ENCODE measurements at regions not wholly inside any gene's neighbourhood (a gene's known extent, or its start where the extent isn't known, plus 50 kb on each side); places are given as distances from the start of the nearest gene placed in this dataset.

DNA sequence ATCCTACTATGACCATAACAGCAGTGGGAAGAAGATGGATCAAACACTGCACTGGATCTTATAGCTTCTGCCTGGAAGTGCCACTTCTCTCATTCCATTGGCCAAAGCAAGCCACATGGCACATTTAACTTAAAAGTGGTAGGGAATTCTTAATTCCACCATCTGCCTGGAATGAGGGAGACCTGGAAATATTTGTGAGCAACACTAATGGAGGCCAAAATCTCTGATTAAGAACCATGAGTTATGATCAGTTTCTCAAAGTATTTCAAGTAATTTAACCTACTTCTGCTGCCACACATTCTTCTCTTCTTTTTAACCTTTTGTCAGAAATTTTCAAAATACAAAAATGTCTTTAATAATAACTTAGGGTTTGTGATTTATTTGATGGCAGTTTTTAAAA lies 154.0 kb upstream of the C1orf87 start:
- Histone ChIP-seq H4K20me1 (ENCODE audit: low read depth, low read length) (no peaks in the 10 kb centered on the region), H3K79me2 (ENCODE audit: insufficient read depth, low read length) (no peaks in the 10 kb centered on the region), H3K4me2 (ENCODE audit: low read depth, low read length, poor library complexity, severe bottlenecking) (no peak overlapping the region), H3K36me3 (ENCODE audit: low read length) (no peaks in the 10 kb centered on the region), H3K9ac (ENCODE audit: low read length) (no peak overlapping the region), H2AFZ (ENCODE audit: low read depth, low read length, severe bottlenecking) (no peak overlapping the region), H3F3A (ENCODE audit: insufficient read depth) (no peaks in the 10 kb centered on the region), H3K9me3 (ENCODE audit: insufficient read depth, low read length) (no peaks in the 10 kb centered on the region), H3K4me3 (ENCODE audit: insufficient read depth, low read length, poor library complexity, severe bottlenecking) (no peak overlapping the region), H3K27me3 (ENCODE audit: low read length) (no peaks in the 10 kb centered on the region), H3K9me2 (replicated peaks; ENCODE audit: insufficient read depth, low read length) (no peaks in the 10 kb centered on the region), H3K27ac (ENCODE audit: low read depth, low read length) (no peak overlapping the region)
- TF ChIP-seq EZH2phosphoT487 (conservative IDR thresholded peaks at IDR 0.05; ENCODE audit: low read length) = no peak
- TF ChIP-seq, protein P1, sequence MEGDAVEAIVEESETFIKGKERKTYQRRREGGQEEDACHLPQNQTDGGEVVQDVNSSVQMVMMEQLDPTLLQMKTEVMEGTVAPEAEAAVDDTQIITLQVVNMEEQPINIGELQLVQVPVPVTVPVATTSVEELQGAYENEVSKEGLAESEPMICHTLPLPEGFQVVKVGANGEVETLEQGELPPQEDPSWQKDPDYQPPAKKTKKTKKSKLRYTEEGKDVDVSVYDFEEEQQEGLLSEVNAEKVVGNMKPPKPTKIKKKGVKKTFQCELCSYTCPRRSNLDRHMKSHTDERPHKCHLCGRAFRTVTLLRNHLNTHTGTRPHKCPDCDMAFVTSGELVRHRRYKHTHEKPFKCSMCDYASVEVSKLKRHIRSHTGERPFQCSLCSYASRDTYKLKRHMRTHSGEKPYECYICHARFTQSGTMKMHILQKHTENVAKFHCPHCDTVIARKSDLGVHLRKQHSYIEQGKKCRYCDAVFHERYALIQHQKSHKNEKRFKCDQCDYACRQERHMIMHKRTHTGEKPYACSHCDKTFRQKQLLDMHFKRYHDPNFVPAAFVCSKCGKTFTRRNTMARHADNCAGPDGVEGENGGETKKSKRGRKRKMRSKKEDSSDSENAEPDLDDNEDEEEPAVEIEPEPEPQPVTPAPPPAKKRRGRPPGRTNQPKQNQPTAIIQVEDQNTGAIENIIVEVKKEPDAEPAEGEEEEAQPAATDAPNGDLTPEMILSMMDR (IDR thresholded peaks at IDR 0.05; ENCODE audit: insufficient read depth, low read length, poor library complexity, severe bottlenecking) = no peak

DNA sequence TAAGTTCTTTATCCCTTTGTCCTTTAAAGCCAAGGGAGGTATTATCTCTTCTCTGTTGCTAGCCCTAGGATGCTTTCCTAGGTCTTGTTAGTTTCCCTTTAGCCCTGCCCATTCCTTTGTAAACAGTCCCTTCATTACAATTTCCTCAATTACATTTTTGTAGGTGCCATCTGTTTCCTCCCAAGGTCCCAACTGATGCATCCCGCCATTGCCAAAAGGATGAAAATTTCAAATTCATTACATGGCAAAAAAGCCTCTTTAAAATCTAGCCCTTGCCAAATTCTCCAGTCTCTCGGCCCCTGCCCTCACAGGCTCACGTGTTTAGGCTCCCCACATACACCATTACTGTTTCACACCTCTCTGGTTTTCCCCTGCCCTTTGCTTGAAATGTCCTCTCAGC lies 151.9 kb upstream of the C1orf87 start:
- Histone ChIP-seq H3K4me2 (ENCODE audit: low read depth, low read length, poor library complexity, severe bottlenecking) (no peak overlapping the region), H3K4me3 (ENCODE audit: insufficient read depth, low read length, poor library complexity, severe bottlenecking) (no peak overlapping the region), H2AFZ (ENCODE audit: low read depth, low read length, severe bottlenecking) (no peak overlapping the region), H3F3A (ENCODE audit: insufficient read depth) (no peaks in the 10 kb centered on the region), H3K27ac (ENCODE audit: low read depth, low read length) (no peak overlapping the region), H3K79me2 (ENCODE audit: insufficient read depth, low read length) (no peaks in the 10 kb centered on the region), H3K36me3 (ENCODE audit: low read length) (no peaks in the 10 kb centered on the region), H3K27me3 (ENCODE audit: low read length) (no peaks in the 10 kb centered on the region), H3K9me3 (ENCODE audit: insufficient read depth, low read length) (no peaks in the 10 kb centered on the region), H3K9me2 (replicated peaks; ENCODE audit: insufficient read depth, low read length) (no peaks in the 10 kb centered on the region), H4K20me1 (ENCODE audit: low read depth, low read length) (no peaks in the 10 kb centered on the region), H3K9ac (ENCODE audit: low read length) (no peak overlapping the region)
- TF ChIP-seq, protein P1 (IDR thresholded peaks at IDR 0.05; ENCODE audit: insufficient read depth, low read length, poor library complexity, severe bottlenecking) = no peak

DNA sequence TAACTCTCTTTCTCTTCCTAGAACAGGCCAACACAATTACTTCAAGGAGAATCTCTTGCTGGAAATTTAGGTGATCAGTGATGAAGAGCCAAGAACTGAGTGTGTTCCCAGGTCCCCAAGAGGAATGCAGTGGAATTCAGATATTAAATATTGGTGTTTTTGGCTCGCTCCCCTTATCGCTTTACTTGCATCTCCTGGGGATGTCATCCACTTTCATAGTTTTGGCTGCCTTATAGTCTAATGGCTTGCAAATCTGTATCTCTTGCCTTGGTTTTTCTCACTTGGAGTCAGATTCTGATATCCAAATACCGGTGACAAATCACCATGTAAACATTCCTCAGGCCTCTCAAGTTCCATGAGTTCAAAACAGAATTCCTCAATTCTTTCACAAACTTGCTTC lies 151.0 kb upstream of the C1orf87 start:
- no peaks in the 10 kb centered on the region for H3K9me3 ChIP-seq (ENCODE audit: insufficient read depth, low read length)
- no peaks in the 10 kb centered on the region for H3K79me2 ChIP-seq (ENCODE audit: insufficient read depth, low read length)
- no peak overlapping the region for H3K9ac ChIP-seq (ENCODE audit: low read length)
- H4K20me1 ChIP-seq (ENCODE audit: low read depth, low read length) = no peaks in the 10 kb centered on the region
- no peaks in the 10 kb centered on the region for H3F3A ChIP-seq (ENCODE audit: insufficient read depth)
- no peak overlapping the region for H3K4me2 ChIP-seq (ENCODE audit: low read depth, low read length, poor library complexity, severe bottlenecking)
- no peak overlapping the region for H3K4me3 ChIP-seq (ENCODE audit: insufficient read depth, low read length, poor library complexity, severe bottlenecking)
- H3K9me2 ChIP-seq (replicated peaks; ENCODE audit: insufficient read depth, low read length) = no peaks in the 10 kb centered on the region
- H3K27me3 ChIP-seq (ENCODE audit: low read length) = no peaks in the 10 kb centered on the region
- H3K36me3 ChIP-seq (ENCODE audit: low read length) = no peaks in the 10 kb centered on the region
- TF ChIP-seq, protein P1 (IDR thresholded peaks at IDR 0.05; ENCODE audit: insufficient read depth, low read length, poor library complexity, severe bottlenecking) = no peak
- TF ChIP-seq EZH2phosphoT487 (conservative IDR thresholded peaks at IDR 0.05; ENCODE audit: low read length) = no peak
- no peak overlapping the region for H3K27ac ChIP-seq (ENCODE audit: low read depth, low read length)
- no peak overlapping the region for H2AFZ ChIP-seq (ENCODE audit: low read depth, low read length, severe bottlenecking)

DNA sequence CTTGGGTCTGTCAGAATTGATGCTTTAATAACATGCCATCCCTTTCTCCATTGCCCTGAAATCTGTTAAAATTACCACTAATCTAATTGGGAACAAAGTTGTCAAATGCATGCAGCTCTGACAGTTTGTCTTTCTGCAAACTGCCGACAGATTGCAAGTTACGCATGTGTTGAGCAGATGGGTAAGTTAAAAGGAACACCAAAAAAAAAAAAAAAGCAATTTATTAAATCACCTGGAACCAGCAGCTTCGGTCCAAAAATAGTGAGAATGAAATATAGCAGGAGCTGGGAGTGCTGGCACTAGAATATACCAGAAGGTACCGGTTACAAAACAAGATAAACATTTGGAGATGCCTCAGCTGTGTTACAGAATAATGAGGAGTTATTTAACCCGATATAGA lies 149.6 kb upstream of the C1orf87 start:
- H3K4me2 ChIP-seq (ENCODE audit: low read depth, low read length, poor library complexity, severe bottlenecking) = no peak overlapping the region
- no peaks in the 10 kb centered on the region for H4K20me1 ChIP-seq (ENCODE audit: low read depth, low read length)
- no peak overlapping the region for H3K27ac ChIP-seq (ENCODE audit: low read depth, low read length)
- H3K9me2 ChIP-seq (replicated peaks; ENCODE audit: insufficient read depth, low read length) = no peaks in the 10 kb centered on the region
- no peak overlapping the region for H3K9ac ChIP-seq (ENCODE audit: low read length)
- no peaks in the 10 kb centered on the region for H3K27me3 ChIP-seq (ENCODE audit: low read length)
- no peaks in the 10 kb centered on the region for H3K9me3 ChIP-seq (ENCODE audit: insufficient read depth, low read length)
- no peaks in the 10 kb centered on the region for H3K36me3 ChIP-seq (ENCODE audit: low read length)
- TF ChIP-seq EZH2phosphoT487 (conservative IDR thresholded peaks at IDR 0.05; ENCODE audit: low read length) = no peak
- TF ChIP-seq, protein P1 (IDR thresholded peaks at IDR 0.05; ENCODE audit: insufficient read depth, low read length, poor library complexity, severe bottlenecking) = no peak
- H3K4me3 ChIP-seq (ENCODE audit: insufficient read depth, low read length, poor library complexity, severe bottlenecking) = no peak overlapping the region
- H3K79me2 ChIP-seq (ENCODE audit: insufficient read depth, low read length) = no peaks in the 10 kb centered on the region
- H3F3A ChIP-seq (ENCODE audit: insufficient read depth) = no peaks in the 10 kb centered on the region
- H2AFZ ChIP-seq (ENCODE audit: low read depth, low read length, severe bottlenecking) = no peak overlapping the region

Data from SU-DHL-6 (cell line).